ENCODE measurements at regions not wholly inside any gene's neighbourhood (a gene's known extent, or its start where the extent isn't known, plus 50 kb on each side); places are given as distances from the start of the nearest gene placed in this dataset.
A peak's percentile ranks its signal among the peaks of the same experiment; 100 is the strongest.

DNA sequence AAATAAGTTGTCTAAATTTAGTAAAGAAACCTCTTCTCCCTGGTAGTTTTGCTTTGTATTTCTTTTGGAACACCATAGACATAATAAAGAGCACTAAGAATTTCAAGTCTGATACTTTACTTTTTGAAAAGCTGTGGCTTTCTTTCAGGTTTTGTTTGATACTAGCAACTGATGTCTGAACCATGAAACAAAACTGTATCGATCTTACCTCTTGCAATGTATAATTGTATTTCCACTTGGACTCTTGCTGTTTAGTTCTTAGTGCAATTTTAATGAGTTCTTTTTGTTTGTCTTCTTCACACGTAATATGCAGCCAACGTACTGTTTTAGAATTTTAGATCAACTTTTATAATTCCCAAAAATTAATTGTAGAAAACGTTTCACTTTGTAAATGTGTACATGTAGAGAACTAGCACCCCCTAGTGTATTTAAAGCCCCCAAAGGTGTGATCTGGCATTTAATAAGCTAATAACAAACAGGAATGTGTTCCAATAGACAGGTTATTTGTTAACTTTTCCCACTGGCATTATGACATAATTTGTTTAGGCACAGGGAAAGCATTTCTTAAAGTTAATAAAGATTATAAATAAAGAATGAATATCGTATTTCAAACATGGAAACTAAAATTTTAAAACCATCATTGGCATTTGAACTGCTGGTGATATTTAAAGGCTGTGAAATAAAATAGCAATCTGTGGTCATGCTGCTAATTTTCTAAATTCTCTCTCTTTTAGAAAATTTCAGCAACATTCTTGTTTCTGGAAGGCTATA lies 289.1 kb upstream of the DNAJC19 start:
- TF ChIP-seq, protein P1, sequence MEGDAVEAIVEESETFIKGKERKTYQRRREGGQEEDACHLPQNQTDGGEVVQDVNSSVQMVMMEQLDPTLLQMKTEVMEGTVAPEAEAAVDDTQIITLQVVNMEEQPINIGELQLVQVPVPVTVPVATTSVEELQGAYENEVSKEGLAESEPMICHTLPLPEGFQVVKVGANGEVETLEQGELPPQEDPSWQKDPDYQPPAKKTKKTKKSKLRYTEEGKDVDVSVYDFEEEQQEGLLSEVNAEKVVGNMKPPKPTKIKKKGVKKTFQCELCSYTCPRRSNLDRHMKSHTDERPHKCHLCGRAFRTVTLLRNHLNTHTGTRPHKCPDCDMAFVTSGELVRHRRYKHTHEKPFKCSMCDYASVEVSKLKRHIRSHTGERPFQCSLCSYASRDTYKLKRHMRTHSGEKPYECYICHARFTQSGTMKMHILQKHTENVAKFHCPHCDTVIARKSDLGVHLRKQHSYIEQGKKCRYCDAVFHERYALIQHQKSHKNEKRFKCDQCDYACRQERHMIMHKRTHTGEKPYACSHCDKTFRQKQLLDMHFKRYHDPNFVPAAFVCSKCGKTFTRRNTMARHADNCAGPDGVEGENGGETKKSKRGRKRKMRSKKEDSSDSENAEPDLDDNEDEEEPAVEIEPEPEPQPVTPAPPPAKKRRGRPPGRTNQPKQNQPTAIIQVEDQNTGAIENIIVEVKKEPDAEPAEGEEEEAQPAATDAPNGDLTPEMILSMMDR (IDR thresholded peaks at IDR 0.05), result peak in 11 of 12 donors; percentile 16 to 54 (median 36)
- TF ChIP-seq POLR2A (IDR thresholded peaks at IDR 0.05), result no peak

All from heart left ventricle (tissue), 13 donors.